Effector memory CD4-positive, alpha-beta T cell (primary cell): ENCODE measurements at regions not wholly inside any gene's neighbourhood (a gene's known extent, or its start where the extent isn't known, plus 50 kb on each side); places are given as distances from the start of the nearest gene placed in this dataset.
"Not testable (repeated sequence)": the region's sequence is repeated elsewhere in the genome, so short reads cannot be mapped to it uniquely, and the experiment has no call there.

Experiments used
- DNase-seq, 3 donors: peaks; one replicate each; pipeline ENCODE4 v3.0.0-alpha.2; 2020
- H3K27ac ChIP-seq: 2 replicates; pipeline ENCODE4 v1.7.0; 2013; ENCODE audit warnings: mild to moderate bottlenecking, low read length, moderate library complexity; ENCODE audit not compliant: insufficient read depth, poor library complexity, severe bottlenecking
- H3K27me3 ChIP-seq: replicated peaks from 2 replicates; pipeline ENCODE4 v1.7.0; 2013; ENCODE audit warnings: mild to moderate bottlenecking, low read length; ENCODE audit not compliant: insufficient read depth, control insufficient read depth, poor library complexity, severe bottlenecking
- H3K36me3 ChIP-seq: 2 replicates; pipeline ENCODE4 v1.7.0; 2013; ENCODE audit warnings: mild to moderate bottlenecking, low read length, moderate library complexity; ENCODE audit not compliant: control insufficient read depth, insufficient read depth
- H3K4me1 ChIP-seq: 2 replicates; pipeline ENCODE4 v1.7.0; 2013; ENCODE audit warnings: low read length, mild to moderate bottlenecking; ENCODE audit not compliant: control insufficient read depth, insufficient read depth, poor library complexity, severe bottlenecking
- H3K4me3 ChIP-seq: 2 replicates; pipeline ENCODE4 v1.7.0; 2013; ENCODE audit warnings: low read length, low read depth, mild to moderate bottlenecking; ENCODE audit not compliant: insufficient read depth, poor library complexity, severe bottlenecking
- H3K9me3 ChIP-seq: 2 replicates; pipeline ENCODE4 v1.7.0; 2013; ENCODE audit warnings: mild to moderate bottlenecking, low read length, moderate library complexity; ENCODE audit not compliant: control insufficient read depth

- no peak overlapping the region for H3K4me3 ChIP-seq
- H3K36me3 ChIP-seq, result no peaks in the 10 kb centered on the region
- H3K9me3 ChIP-seq, result no peaks in the 10 kb centered on the region
- H3K27me3 ChIP-seq, result no peaks in the 10 kb centered on the region
- DNase-seq, result no peak
- H3K4me1 ChIP-seq, result no peaks in the 10 kb centered on the region
- H3K27ac ChIP-seq, result no peak overlapping the region
Measured at GRCh38 chr4:183814461-183814860, 90.6 kb upstream of the STOX2 start.

GRCh38 chr4:183816077-183816476, 89.0 kb upstream of the STOX2 start:
- H3K4me3 ChIP-seq, result no peak overlapping the region
- H3K4me1 ChIP-seq, result no peaks in the 10 kb centered on the region
- no peaks in the 10 kb centered on the region for H3K36me3 ChIP-seq
- no peaks in the 10 kb centered on the region for H3K27me3 ChIP-seq
- H3K9me3 ChIP-seq, result no peaks in the 10 kb centered on the region
- no peak overlapping the region for H3K27ac ChIP-seq
- DNase-seq, result no peak

DNA sequence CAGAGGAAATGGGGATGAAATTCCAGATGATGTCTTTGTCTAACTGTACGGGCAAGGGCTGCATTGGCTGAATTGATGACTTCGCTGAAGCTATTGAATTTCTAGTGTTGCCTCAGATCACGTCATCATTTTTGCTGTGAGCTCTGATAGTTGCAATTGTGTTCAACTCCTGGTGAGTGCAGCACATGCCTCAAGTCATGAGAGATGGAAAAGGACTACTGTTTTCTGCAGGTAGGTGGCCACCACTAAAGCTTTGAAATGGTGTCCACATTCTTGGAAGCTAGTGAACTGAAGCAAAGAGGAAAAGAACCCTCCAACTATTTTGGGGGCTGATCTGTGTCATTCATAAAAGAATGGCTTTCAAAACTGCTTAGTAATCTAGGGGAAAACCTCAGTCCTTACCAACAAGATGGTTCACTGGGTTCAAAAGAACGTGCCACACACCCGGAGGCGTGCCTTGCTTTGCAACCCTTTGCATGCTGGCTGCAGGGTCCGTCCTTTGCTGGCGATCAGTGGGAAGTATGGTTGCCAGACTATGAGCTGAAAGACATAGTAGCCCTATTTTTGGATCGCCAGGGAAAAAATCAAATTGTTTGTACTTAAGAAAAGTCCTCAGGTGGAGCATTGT, 88.1 kb upstream of the STOX2 start:
- Histone ChIP-seq H3K4me1 (no peaks in the 10 kb centered on the region), H3K4me3 (no peak overlapping the region), H3K27me3 (no peaks in the 10 kb centered on the region), H3K36me3 (no peaks in the 10 kb centered on the region), H3K9me3 (no peaks in the 10 kb centered on the region), H3K27ac (no peak overlapping the region)
- DNase-seq, result no peak

GRCh38 chr4:183818591-183818990, 86.5 kb upstream of the STOX2 start:
- not testable (repeated sequence) for H3K4me1 ChIP-seq, H3K4me3 ChIP-seq, H3K9me3 ChIP-seq, DNase-seq, H3K27ac ChIP-seq, H3K27me3 ChIP-seq, H3K36me3 ChIP-seq

DNA sequence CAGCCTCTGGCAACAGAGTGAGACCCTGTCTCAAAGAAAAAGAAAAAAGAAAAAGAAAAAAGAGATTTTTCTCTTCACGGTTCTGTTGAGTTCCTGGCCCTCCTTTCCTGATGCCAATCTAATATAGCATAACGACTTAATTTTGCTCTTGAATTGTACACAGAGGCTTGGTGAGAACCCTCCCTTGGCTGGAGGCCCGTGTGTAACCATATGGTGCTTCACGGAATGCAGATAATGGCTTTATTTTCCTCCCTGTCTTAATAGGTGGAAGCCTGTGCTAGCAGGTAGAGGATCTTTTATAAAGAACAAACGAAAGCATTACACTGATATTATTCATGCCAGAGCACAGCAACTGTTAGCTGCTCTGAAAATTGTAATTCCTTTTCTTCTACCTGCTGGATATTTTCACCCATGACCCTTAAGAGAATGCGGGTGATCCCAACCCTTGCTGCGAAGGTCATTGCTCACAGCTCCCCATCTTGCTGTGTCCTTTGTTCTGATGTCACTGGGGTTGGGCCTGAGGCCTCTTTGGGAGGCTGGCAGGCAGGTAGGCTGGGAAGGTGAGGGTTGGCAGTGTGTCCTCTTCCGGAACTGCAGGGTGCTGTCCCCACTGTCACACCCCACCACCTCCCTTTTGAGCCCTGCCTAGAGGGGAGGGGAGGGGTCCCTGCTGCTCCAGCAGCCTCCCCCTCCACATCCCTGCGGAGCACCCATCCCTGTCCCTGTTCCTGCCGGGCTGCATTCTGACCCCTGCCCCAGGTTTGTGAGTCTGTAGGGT, 83.8 kb upstream of the STOX2 start:
- H3K4me1 ChIP-seq, result no peaks in the 10 kb centered on the region
- H3K36me3 ChIP-seq, result no peaks in the 10 kb centered on the region
- no peak overlapping the region for H3K4me3 ChIP-seq
- no peak overlapping the region for H3K27ac ChIP-seq
- DNase-seq, result no peak
- no peaks in the 10 kb centered on the region for H3K27me3 ChIP-seq
- no peaks in the 10 kb centered on the region for H3K9me3 ChIP-seq

- Histone ChIP-seq H3K36me3 (no peaks in the 10 kb centered on the region), H3K4me1 (no peaks in the 10 kb centered on the region), H3K27ac (no peak overlapping the region), H3K27me3 (no peaks in the 10 kb centered on the region), H3K4me3 (no peak overlapping the region), H3K9me3 (no peaks in the 10 kb centered on the region)
- no peak for DNase-seq
Measured at GRCh38 chr4:183823434-183823833, 81.7 kb upstream of the STOX2 start.

- Histone ChIP-seq H3K4me3 (no peak overlapping the region), H3K36me3 (no peaks in the 10 kb centered on the region), H3K4me1 (no peaks in the 10 kb centered on the region), H3K27me3 (no peaks in the 10 kb centered on the region), H3K9me3 (no peaks in the 10 kb centered on the region), H3K27ac (no peak overlapping the region)
- DNase-seq, result no peak
Measured at GRCh38 chr4:183825346-183825745, 79.8 kb upstream of the STOX2 start.

GRCh38 chr4:183826461-183826860, 78.6 kb upstream of the STOX2 start:
- DNase-seq, result no peak
- H3K4me1 ChIP-seq, result no peaks in the 10 kb centered on the region
- no peak overlapping the region for H3K4me3 ChIP-seq
- no peaks in the 10 kb centered on the region for H3K36me3 ChIP-seq
- H3K27ac ChIP-seq, result no peak overlapping the region
- no peaks in the 10 kb centered on the region for H3K9me3 ChIP-seq
- H3K27me3 ChIP-seq, result no peaks in the 10 kb centered on the region

GRCh38 chr4:183828125-183828524, 77.0 kb upstream of the STOX2 start:
- Histone ChIP-seq H3K27me3 (no peaks in the 10 kb centered on the region), H3K4me3 (no peak overlapping the region), H3K36me3 (no peaks in the 10 kb centered on the region), H3K9me3 (no peaks in the 10 kb centered on the region), H3K27ac (no peak overlapping the region), H3K4me1 (no peaks in the 10 kb centered on the region)
- no peak for DNase-seq

- Histone ChIP-seq H3K9me3 (no peaks in the 10 kb centered on the region), H3K4me3 (no peak overlapping the region), H3K27ac (no peak overlapping the region), H3K36me3 (no peaks in the 10 kb centered on the region), H3K27me3 (no peaks in the 10 kb centered on the region), H3K4me1 (no peaks in the 10 kb centered on the region)
- no peak for DNase-seq
Measured at GRCh38 chr4:183828839-183829238, 76.3 kb upstream of the STOX2 start.
